Epithelial cell of proximal tubule (primary cell): ENCODE measurements at regions not wholly inside any gene's neighbourhood (a gene's known extent, or its start where the extent isn't known, plus 50 kb on each side); places are given as distances from the start of the nearest gene placed in this dataset.

Source experiments
- DNase-seq: peaks from one replicate; pipeline ENCODE4 v3.0.0-alpha.2; 2011; ENCODE audit warnings: low read depth
- H3K4me3 ChIP-seq: 2 replicates; pipeline ENCODE4 v1.5.1; 2011; ENCODE audit warnings: low read depth, mild to moderate bottlenecking, low read length
- CTCF ChIP-seq: conservative IDR thresholded peaks from 2 replicates; pipeline ENCODE4 v1.5.1; 2012; ENCODE audit warnings: low read depth, mild to moderate bottlenecking, low read length

- no peak for TF ChIP-seq CTCF
- no peak for DNase-seq
- no peak overlapping the region for H3K4me3 ChIP-seq
Measured at GRCh38 chr20:56689318-56689717, 60.2 kb downstream of the TFAP2C start.

GRCh38 chr20:56689852-56690485 lies 60.9 kb downstream of the TFAP2C start:
- no peak overlapping the region for H3K4me3 ChIP-seq
- no peak for DNase-seq
- no peak for TF ChIP-seq CTCF

GRCh38 chr20:56690531-56691175 lies 61.5 kb downstream of the TFAP2C start:
- no peak for DNase-seq
- no peak overlapping the region for H3K4me3 ChIP-seq
- no peak for TF ChIP-seq CTCF

GRCh38 chr20:56691325-56691998 lies 62.4 kb downstream of the TFAP2C start:
- no peak for TF ChIP-seq CTCF
- no peak for DNase-seq
- no peak overlapping the region for H3K4me3 ChIP-seq

- no peak for DNase-seq
- H3K4me3 ChIP-seq = no peak overlapping the region
- TF ChIP-seq CTCF = no peak
Measured at GRCh38 chr20:56693217-56693616, 64.1 kb downstream of the TFAP2C start.

GRCh38 chr20:56697476-56697875 lies 68.4 kb downstream of the TFAP2C start:
- DNase-seq = no peak
- TF ChIP-seq CTCF = no peak
- no peak overlapping the region for H3K4me3 ChIP-seq

- TF ChIP-seq CTCF = no peak
- H3K4me3 ChIP-seq = no peak overlapping the region
- no peak for DNase-seq
Measured at GRCh38 chr20:56698297-56698696, 69.2 kb downstream of the TFAP2C start.
